Hematopoietic multipotent progenitor cell treated with erythropoietin and hydrocortisone succinate and interleukin-3 and kit ligand, for 15 days (in vitro differentiated cells): ENCODE measurements at regions not wholly inside any gene's neighbourhood (a gene's known extent, or its start where the extent isn't known, plus 50 kb on each side); places are given as distances from the start of the nearest gene placed in this dataset.

Source experiments
- DNase-seq: peaks from one replicate; pipeline ENCODE4 v3.0.0-alpha.2; 2015; ENCODE audit warnings: low spot score

- no peak for DNase-seq
Observed at GRCh38 chrX:155682834-155683233, 70.1 kb upstream of the TMLHE start.

GRCh38 chrX:155679715-155680114, 67.0 kb upstream of the TMLHE start:
- no peak for DNase-seq

- DNase-seq: no peak
Observed at GRCh38 chrX:155673338-155673737, 60.6 kb upstream of the TMLHE start.

- DNase-seq: no peak
Observed at GRCh38 chrX:155666741-155667140, 54.0 kb upstream of the TMLHE start.
